ENCODE measurements at regions not wholly inside any gene's neighbourhood (a gene's known extent, or its start where the extent isn't known, plus 50 kb on each side); places are given as distances from the start of the nearest gene placed in this dataset.

- TF ChIP-seq RAD21 (IDR thresholded peaks at IDR 0.05) (no peak), HNF4A (conservative IDR thresholded peaks at IDR 0.05) (no peak), FOXA1 (IDR thresholded peaks at IDR 0.05) (no peak), NR2F2 (IDR thresholded peaks at IDR 0.05) (no peak)
- TF ChIP-seq, protein P1, sequence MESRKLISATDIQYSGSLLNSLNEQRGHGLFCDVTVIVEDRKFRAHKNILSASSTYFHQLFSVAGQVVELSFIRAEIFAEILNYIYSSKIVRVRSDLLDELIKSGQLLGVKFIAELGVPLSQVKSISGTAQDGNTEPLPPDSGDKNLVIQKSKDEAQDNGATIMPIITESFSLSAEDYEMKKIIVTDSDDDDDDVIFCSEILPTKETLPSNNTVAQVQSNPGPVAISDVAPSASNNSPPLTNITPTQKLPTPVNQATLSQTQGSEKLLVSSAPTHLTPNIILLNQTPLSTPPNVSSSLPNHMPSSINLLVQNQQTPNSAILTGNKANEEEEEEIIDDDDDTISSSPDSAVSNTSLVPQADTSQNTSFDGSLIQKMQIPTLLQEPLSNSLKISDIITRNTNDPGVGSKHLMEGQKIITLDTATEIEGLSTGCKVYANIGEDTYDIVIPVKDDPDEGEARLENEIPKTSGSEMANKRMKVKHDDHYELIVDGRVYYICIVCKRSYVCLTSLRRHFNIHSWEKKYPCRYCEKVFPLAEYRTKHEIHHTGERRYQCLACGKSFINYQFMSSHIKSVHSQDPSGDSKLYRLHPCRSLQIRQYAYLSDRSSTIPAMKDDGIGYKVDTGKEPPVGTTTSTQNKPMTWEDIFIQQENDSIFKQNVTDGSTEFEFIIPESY (IDR thresholded peaks at IDR 0.05), result no peak
These were observed 222.4 kb upstream of the ESRRG start (continued) for GRCh38 chr1:216945538-216946080.

GRCh38 chr1:216944864-216945510 lies 221.8 kb upstream of the ESRRG start:
- no peak overlapping the region for H3K27ac ChIP-seq (ENCODE audit: low read depth in 1 of 2, low read length in 2 of 2)
- H3K9ac ChIP-seq (ENCODE audit: low read depth in 1 of 2, low read length in 2 of 2), result no peak overlapping the region
- no peaks in the 10 kb centered on the region for H3K9me3 ChIP-seq (ENCODE audit: control insufficient read depth in 4 of 4, low read length in 3 of 4)
- no peak for TF ChIP-seq FOXA1 (IDR thresholded peaks at IDR 0.05)
- no peak for TF ChIP-seq RXRA (IDR thresholded peaks at IDR 0.05)
- no peak for TF ChIP-seq JUND (IDR thresholded peaks at IDR 0.05)
- TF ChIP-seq GABPA (IDR thresholded peaks at IDR 0.05 in 1 of 2, conservative IDR thresholded peaks at IDR 0.05 in 1 of 2), result no peak
- TF ChIP-seq SP1 (IDR thresholded peaks at IDR 0.05), result no peak
- TF ChIP-seq HNF4G (IDR thresholded peaks at IDR 0.05), result no peak
- no peak for TF ChIP-seq REST (IDR thresholded peaks at IDR 0.05)
- no peak for TF ChIP-seq RAD21 (IDR thresholded peaks at IDR 0.05)
- TF ChIP-seq, protein P1 (IDR thresholded peaks at IDR 0.05), result no peak
- no peak for DNase-seq (ENCODE audit: low spot score)
- 63% methylated on average over 4 of the region's 4 CpGs for WGBS
- H3K4me1 ChIP-seq (ENCODE audit: control insufficient read depth in 4 of 4, insufficient read depth in 4 of 4, low read length in 3 of 4), result no peaks in the 10 kb centered on the region
- H3K36me3 ChIP-seq (ENCODE audit: control insufficient read depth in 4 of 4, insufficient read depth in 3 of 4, low read depth in 1 of 4, low read length in 3 of 4), result no peaks in the 10 kb centered on the region
- H3K27me3 ChIP-seq (ENCODE audit: control insufficient read depth in 4 of 4, insufficient read depth in 4 of 4, low read length in 3 of 4), result no peaks in the 10 kb centered on the region
- no peak overlapping the region for H3K4me3 ChIP-seq (ENCODE audit: low read depth in 1 of 3, low read length in 3 of 3)

DNA sequence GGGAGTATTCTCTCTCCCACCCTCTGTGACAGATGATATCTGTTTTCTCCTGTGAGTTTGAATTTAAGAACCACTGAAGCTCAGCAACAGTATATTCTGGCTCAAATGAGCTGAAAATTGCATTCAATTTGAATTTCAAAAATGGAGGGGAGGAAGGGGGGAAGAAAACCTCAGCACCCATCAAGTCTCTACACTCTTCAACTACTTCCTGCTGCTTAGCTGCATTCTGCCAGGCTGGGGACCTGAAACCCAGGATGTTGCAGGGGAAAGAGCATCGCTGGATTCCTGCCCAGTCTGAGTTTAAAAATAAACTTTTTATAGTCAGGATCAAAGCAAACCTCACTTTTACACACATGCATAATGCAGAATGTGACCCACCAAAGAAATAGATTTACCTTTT lies 214.3 kb upstream of the ESRRG start:
- no peaks in the 10 kb centered on the region for H3K9me3 ChIP-seq (ENCODE audit: control insufficient read depth in 4 of 4, low read length in 3 of 4)
- H3K27ac ChIP-seq (ENCODE audit: low read depth in 1 of 2, low read length in 2 of 2), result no peak overlapping the region
- H3K9ac ChIP-seq (ENCODE audit: low read depth in 1 of 2, low read length in 2 of 2), result no peak overlapping the region
- no peak for DNase-seq (ENCODE audit: low spot score)
- H3K4me3 ChIP-seq (ENCODE audit: low read depth in 1 of 3, low read length in 3 of 3), result no peak overlapping the region
- 27% methylated on average over 1 of the region's 1 CpG for WGBS
- H3K36me3 ChIP-seq (ENCODE audit: control insufficient read depth in 4 of 4, insufficient read depth in 3 of 4, low read depth in 1 of 4, low read length in 3 of 4), result no peaks in the 10 kb centered on the region
- H3K27me3 ChIP-seq (ENCODE audit: control insufficient read depth in 4 of 4, insufficient read depth in 4 of 4, low read length in 3 of 4), result no peaks in the 10 kb centered on the region
- H3K4me1 ChIP-seq (ENCODE audit: control insufficient read depth in 4 of 4, insufficient read depth in 4 of 4, low read length in 3 of 4), result no peaks in the 10 kb centered on the region
- TF ChIP-seq RXRA (IDR thresholded peaks at IDR 0.05) (no peak), CTCF (IDR thresholded peaks at IDR 0.05; ENCODE audit: low read depth, low read length, missing input control) (no peak), EGR1 (IDR thresholded peaks at IDR 0.05; ENCODE audit: low read depth in 2 of 2) (no peak), RAD21 (IDR thresholded peaks at IDR 0.05) (no peak), HNF4G (IDR thresholded peaks at IDR 0.05) (no peak), FOXA1 (IDR thresholded peaks at IDR 0.05) (no peak)
- TF ChIP-seq, protein P1 (IDR thresholded peaks at IDR 0.05), result no peak
- TF ChIP-seq, protein P2, sequence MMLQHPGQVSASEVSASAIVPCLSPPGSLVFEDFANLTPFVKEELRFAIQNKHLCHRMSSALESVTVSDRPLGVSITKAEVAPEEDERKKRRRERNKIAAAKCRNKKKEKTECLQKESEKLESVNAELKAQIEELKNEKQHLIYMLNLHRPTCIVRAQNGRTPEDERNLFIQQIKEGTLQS (IDR thresholded peaks at IDR 0.05), result no peak
